Smooth muscle cell (in vitro differentiated cells): ENCODE measurements at regions not wholly inside any gene's neighbourhood (a gene's known extent, or its start where the extent isn't known, plus 50 kb on each side); places are given as distances from the start of the nearest gene placed in this dataset.

Source experiments
- DNase-seq: peaks from one replicate; lab custom pipeline; 2025; ENCODE audit not compliant: unreplicated experiment; lab: John Stamatoyannopoulos, UW
- H2AFZ ChIP-seq: fragments of 200-600 bp; sonication (generic); 2 replicates; pipeline ENCODE4 v1.6.0; 2016; ENCODE audit warnings: antibody characterized with exemption, low read depth, mild to moderate bottlenecking
- H3F3A ChIP-seq: fragments of 200-600 bp; sonication (generic); 2 replicates; pipeline ENCODE4 v1.6.0; 2017; ENCODE audit warnings: antibody characterized with exemption, low read depth
- H3K27ac ChIP-seq: fragments of 200-600 bp; sonication (generic); 2 replicates; pipeline ENCODE4 v1.5.1; 2016; ENCODE audit warnings: low read depth, mild to moderate bottlenecking
- H3K27me3 ChIP-seq: fragments of 200-600 bp; sonication (generic); 2 replicates; pipeline ENCODE4 v1.6.1; 2016; ENCODE audit warnings: low read depth, mild to moderate bottlenecking
- H3K36me3 ChIP-seq: fragments of 200-600 bp; sonication (generic); 2 replicates; pipeline ENCODE4 v1.5.1; 2016; ENCODE audit warnings: low read depth
- H3K4me1 ChIP-seq: fragments of 200-600 bp; sonication (generic); 2 replicates; pipeline ENCODE4 v1.5.1; 2016; ENCODE audit warnings: low read depth
- H3K4me2 ChIP-seq: fragments of 200-600 bp; sonication (generic); 2 replicates; pipeline ENCODE4 v1.6.0; 2016; ENCODE audit warnings: mild to moderate bottlenecking
- H3K4me3 ChIP-seq: fragments of 200-600 bp; sonication (generic); 2 replicates; pipeline ENCODE4 v1.5.1; 2016; ENCODE audit warnings: mild to moderate bottlenecking
- H3K79me2 ChIP-seq: fragments of 200-600 bp; sonication (generic); 2 replicates; pipeline ENCODE4 v1.6.0; 2016; ENCODE audit warnings: low read depth, mild to moderate bottlenecking
- H3K9ac ChIP-seq: fragments of 200-600 bp; sonication (generic); 2 replicates; pipeline ENCODE4 v1.6.0; 2016; ENCODE audit warnings: low read depth
- H3K9me3 ChIP-seq: fragments of 200-600 bp; sonication (generic); replicated peaks from 2 replicates; pipeline ENCODE4 v1.5.1; 2016; ENCODE audit warnings: low read depth
- H4K20me1 ChIP-seq: fragments of 200-600 bp; sonication (generic); 2 replicates; pipeline ENCODE4 v1.6.0; 2016; ENCODE audit warnings: low read depth
- WGBS: methylation state at CpG from one replicate; pipeline ENCODE4 v1.1.7; 2016; ENCODE audit warnings: low lambda C conversion rate; 5-methylcytosine and 5-hydroxymethylcytosine counted together
- TF ChIP-seq, protein P1 (sequence below): fragments of 200-600 bp; sonication (generic); IDR thresholded peaks from 2 replicates; pipeline ENCODE4 v1.5.1; 2017; ENCODE audit warnings: borderline replicate concordance, mild to moderate bottlenecking, antibody characterized with exemption; ENCODE audit not compliant: insufficient read depth, poor library complexity, severe bottlenecking

GRCh38 chr13:99131410-99131809 lies 69.2 kb upstream of the UBAC2 start:
- Histone ChIP-seq H3K4me3 (no peak overlapping the region), H3K27me3 (no peaks in the 10 kb centered on the region), H3K4me2 (no peak overlapping the region), H3K36me3 (no peaks in the 10 kb centered on the region), H2AFZ (no peak overlapping the region), H3F3A (no peaks in the 10 kb centered on the region), H3K9ac (no peak overlapping the region), H3K79me2 (no peaks in the 10 kb centered on the region), H4K20me1 (no peaks in the 10 kb centered on the region), H3K27ac (no peak overlapping the region), H3K9me3 (no peaks in the 10 kb centered on the region), H3K4me1 (peaks cover 6% of the 10 kb centered on the region)
- TF ChIP-seq, protein P1, sequence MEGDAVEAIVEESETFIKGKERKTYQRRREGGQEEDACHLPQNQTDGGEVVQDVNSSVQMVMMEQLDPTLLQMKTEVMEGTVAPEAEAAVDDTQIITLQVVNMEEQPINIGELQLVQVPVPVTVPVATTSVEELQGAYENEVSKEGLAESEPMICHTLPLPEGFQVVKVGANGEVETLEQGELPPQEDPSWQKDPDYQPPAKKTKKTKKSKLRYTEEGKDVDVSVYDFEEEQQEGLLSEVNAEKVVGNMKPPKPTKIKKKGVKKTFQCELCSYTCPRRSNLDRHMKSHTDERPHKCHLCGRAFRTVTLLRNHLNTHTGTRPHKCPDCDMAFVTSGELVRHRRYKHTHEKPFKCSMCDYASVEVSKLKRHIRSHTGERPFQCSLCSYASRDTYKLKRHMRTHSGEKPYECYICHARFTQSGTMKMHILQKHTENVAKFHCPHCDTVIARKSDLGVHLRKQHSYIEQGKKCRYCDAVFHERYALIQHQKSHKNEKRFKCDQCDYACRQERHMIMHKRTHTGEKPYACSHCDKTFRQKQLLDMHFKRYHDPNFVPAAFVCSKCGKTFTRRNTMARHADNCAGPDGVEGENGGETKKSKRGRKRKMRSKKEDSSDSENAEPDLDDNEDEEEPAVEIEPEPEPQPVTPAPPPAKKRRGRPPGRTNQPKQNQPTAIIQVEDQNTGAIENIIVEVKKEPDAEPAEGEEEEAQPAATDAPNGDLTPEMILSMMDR = no peak
- DNase-seq = no peak
- 77% methylated on average over 4 of the region's 4 CpGs for WGBS

DNA sequence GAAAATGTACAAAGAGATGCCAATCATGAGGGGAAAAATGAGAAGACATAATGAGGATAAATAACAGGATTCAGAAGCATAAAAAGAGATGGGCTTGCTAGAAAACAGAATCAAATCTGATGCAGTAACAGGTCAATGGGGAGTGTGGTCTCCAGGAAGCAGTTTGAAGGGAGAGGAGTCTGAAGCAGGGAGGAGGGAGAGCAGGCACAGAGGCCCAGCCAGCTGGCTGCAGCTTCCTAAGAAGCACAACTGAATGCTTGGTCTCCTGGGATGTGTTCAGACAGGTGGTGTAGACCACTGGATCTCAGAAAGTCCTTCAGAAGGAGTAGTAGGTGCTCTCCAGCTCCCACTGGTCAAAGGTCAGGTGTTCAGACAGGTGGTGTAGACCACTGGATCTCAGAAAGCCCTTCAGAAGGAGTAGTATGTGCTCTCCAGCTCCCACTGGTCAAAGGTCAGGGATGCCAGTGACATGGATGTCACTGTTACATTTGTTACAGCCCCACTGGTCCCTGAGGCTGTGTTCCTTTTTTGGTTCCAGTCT lies 68.3 kb upstream of the UBAC2 start:
- H3K27ac ChIP-seq = no peak overlapping the region
- no peaks in the 10 kb centered on the region for H3K9me3 ChIP-seq
- H3F3A ChIP-seq = no peaks in the 10 kb centered on the region
- H3K4me3 ChIP-seq = no peak overlapping the region
- H3K4me2 ChIP-seq = no peak overlapping the region
- H3K4me1 ChIP-seq = peaks cover 6% of the 10 kb centered on the region
- no peaks in the 10 kb centered on the region for H3K79me2 ChIP-seq
- TF ChIP-seq, protein P1 = no peak
- H2AFZ ChIP-seq = no peak overlapping the region
- DNase-seq = no peak
- H3K27me3 ChIP-seq = no peaks in the 10 kb centered on the region
- H4K20me1 ChIP-seq = no peaks in the 10 kb centered on the region
- H3K36me3 ChIP-seq = no peaks in the 10 kb centered on the region
- no peak overlapping the region for H3K9ac ChIP-seq

DNA sequence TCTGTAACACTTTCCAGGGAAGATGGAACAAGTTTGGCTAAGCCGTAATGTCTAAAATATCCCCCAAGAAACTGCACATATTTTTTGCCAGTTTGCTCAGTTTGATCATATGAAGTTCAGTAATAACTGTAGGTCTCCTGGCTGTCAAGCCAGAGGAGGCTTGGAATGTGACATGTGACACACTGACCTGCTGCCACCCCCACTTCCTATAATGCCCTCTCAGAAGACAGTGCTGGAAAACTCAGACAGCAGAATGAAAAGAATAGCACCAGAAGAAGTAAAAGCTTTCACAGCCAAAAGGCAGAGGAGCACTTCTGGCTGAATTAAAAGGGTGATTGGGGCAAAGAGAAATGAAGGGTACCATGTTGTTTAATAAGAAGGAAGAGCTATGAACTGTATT lies 67.4 kb upstream of the UBAC2 start:
- Histone ChIP-seq H3F3A (no peaks in the 10 kb centered on the region), H2AFZ (no peak overlapping the region), H3K4me1 (peaks cover 6% of the 10 kb centered on the region), H3K4me2 (no peak overlapping the region), H3K27ac (no peak overlapping the region), H3K9ac (no peak overlapping the region), H3K27me3 (no peaks in the 10 kb centered on the region), H4K20me1 (no peaks in the 10 kb centered on the region), H3K36me3 (no peaks in the 10 kb centered on the region), H3K4me3 (no peak overlapping the region), H3K9me3 (no peaks in the 10 kb centered on the region), H3K79me2 (no peaks in the 10 kb centered on the region)
- TF ChIP-seq, protein P1 = no peak
- 100% methylated on average over 1 of the region's 1 CpG for WGBS
- DNase-seq = no peak

- no peak for DNase-seq
- H3K4me2 ChIP-seq = no peak overlapping the region
- H3K9me3 ChIP-seq = no peaks in the 10 kb centered on the region
- no peak overlapping the region for H3K9ac ChIP-seq
- WGBS = 83% methylated on average over 3 of the region's 3 CpGs
- no peaks in the 10 kb centered on the region for H3K36me3 ChIP-seq
- no peaks in the 10 kb centered on the region for H3K27me3 ChIP-seq
- no peak overlapping the region for H3K4me3 ChIP-seq
- TF ChIP-seq, protein P1 = no peak
- no peaks in the 10 kb centered on the region for H3F3A ChIP-seq
- no peak overlapping the region for H2AFZ ChIP-seq
- no peak overlapping the region for H3K27ac ChIP-seq
- peaks cover 6% of the 10 kb centered on the region for H3K4me1 ChIP-seq
- no peaks in the 10 kb centered on the region for H4K20me1 ChIP-seq
- no peaks in the 10 kb centered on the region for H3K79me2 ChIP-seq
These were observed 66.8 kb upstream of the UBAC2 start for GRCh38 chr13:99133848-99134247.
